GM23338 (cell line): ENCODE measurements at regions not wholly inside any gene's neighbourhood (a gene's known extent, or its start where the extent isn't known, plus 50 kb on each side); places are given as distances from the start of the nearest gene placed in this dataset.

Experiments used
- ATAC-seq: fragments of 200-7000 bp; cut with Tn5 transposase; 3 replicates; pipeline ENCODE4 v1.9.1; 2020
- DNase-seq: peaks from one replicate; pipeline ENCODE4 v3.0.0-alpha.2; 2015; ENCODE audit warnings: low spot score
- H2AFZ ChIP-seq: fragments of 200-600 bp; sonication (generic); 2 replicates; pipeline ENCODE4 v1.8.0; 2016; ENCODE audit warnings: antibody characterized with exemption, mild to moderate bottlenecking, moderate library complexity
- H3F3A ChIP-seq: fragments of 200-600 bp; sonication (generic); replicated peaks from 2 replicates; pipeline ENCODE4 v1.8.0; 2017; ENCODE audit warnings: antibody characterized with exemption, mixed run types, low read depth
- H3K27ac ChIP-seq: fragments of 200-600 bp; sonication (generic); 2 replicates; pipeline ENCODE4 v1.6.1; 2016; ENCODE audit warnings: low read depth
- H3K27me3 ChIP-seq: fragments of 200-600 bp; sonication (generic); 2 replicates; pipeline ENCODE4 v1.8.0; 2016; ENCODE audit warnings: mild to moderate bottlenecking, mixed run types, moderate library complexity; ENCODE audit not compliant: insufficient read depth
- H3K36me3 ChIP-seq: fragments of 200-600 bp; sonication (generic); 2 replicates; pipeline ENCODE4 v1.8.0; 2016; ENCODE audit warnings: mild to moderate bottlenecking; ENCODE audit not compliant: insufficient read depth
- H3K4me1 ChIP-seq: fragments of 200-600 bp; sonication (generic); 2 replicates; pipeline ENCODE4 v1.8.0; 2016; ENCODE audit warnings: mild to moderate bottlenecking, moderate library complexity; ENCODE audit not compliant: insufficient read depth
- H3K4me2 ChIP-seq: fragments of 200-600 bp; sonication (generic); 2 replicates; pipeline ENCODE4 v1.7.1; 2017; ENCODE audit warnings: mixed run types
- H3K4me3 ChIP-seq: fragments of 200-600 bp; sonication (generic); 2 replicates; pipeline ENCODE4 v1.6.1; 2016; ENCODE audit warnings: mixed run types
- H3K79me2 ChIP-seq: fragments of 200-600 bp; sonication (generic); replicated peaks from 2 replicates; pipeline ENCODE4 v1.8.0; 2017; ENCODE audit warnings: mild to moderate bottlenecking; ENCODE audit not compliant: insufficient read depth
- H3K9me2 ChIP-seq: fragments of 200-600 bp; sonication (generic); 2 replicates; pipeline ENCODE4 v1.8.0; 2017; ENCODE audit not compliant: insufficient read depth
- H4K20me1 ChIP-seq: fragments of 200-600 bp; sonication (generic); replicated peaks from 2 replicates; pipeline ENCODE4 v1.8.0; 2017; ENCODE audit warnings: mild to moderate bottlenecking; ENCODE audit not compliant: insufficient read depth
- H3K27ac Mint-ChIP-seq: 2 replicates; pipeline ENCODE4 v1.8.0; 2020; ENCODE audit warnings: inconsistent platforms, mild to moderate bottlenecking, moderate library complexity, mixed read lengths
- H3K27me3 Mint-ChIP-seq: 3 replicates; pipeline ENCODE4 v1.8.0; 2022; ENCODE audit warnings: low read depth, mild to moderate bottlenecking, moderate library complexity, mixed read lengths, inconsistent platforms; ENCODE audit not compliant: insufficient read depth, poor library complexity
- H3K36me3 Mint-ChIP-seq: 3 replicates; pipeline ENCODE4 v1.8.0; 2021; ENCODE audit warnings: low read depth, mild to moderate bottlenecking, inconsistent platforms, moderate library complexity, mixed read lengths
- H3K4me1 Mint-ChIP-seq: 3 replicates; pipeline ENCODE4 v1.8.0; 2020; ENCODE audit warnings: mild to moderate bottlenecking, inconsistent platforms, mixed read lengths
- H3K4me3 Mint-ChIP-seq: 3 replicates; pipeline ENCODE4 v1.8.0; 2021; ENCODE audit warnings: moderate library complexity, mild to moderate bottlenecking, inconsistent platforms, mixed read lengths
- H3K9me3 Mint-ChIP-seq: 3 replicates; pipeline ENCODE4 v1.8.0; 2020; ENCODE audit warnings: moderate library complexity, mild to moderate bottlenecking, inconsistent platforms, mixed read lengths
- EZH2 ChIP-seq: fragments of 200-600 bp; sonication (generic); IDR thresholded peaks from one replicate; pipeline ENCODE4 v1.8.0; 2017; ENCODE audit warnings: antibody characterized with exemption, mild to moderate bottlenecking, low read depth; ENCODE audit not compliant: unreplicated experiment
- EZH2phosphoT487 ChIP-seq: fragments of 200-600 bp; sonication (generic); IDR thresholded peaks from one replicate; pipeline ENCODE4 v1.8.1; 2018; ENCODE audit warnings: antibody characterized with exemption; ENCODE audit not compliant: unreplicated experiment
- JUNB ChIP-seq: IDR thresholded peaks from one replicate; pipeline ENCODE4 v1.6.1; 2016; ENCODE audit warnings: antibody characterized with exemption; ENCODE audit not compliant: unreplicated experiment
- POLR2AphosphoS5 ChIP-seq: IDR thresholded peaks from 2 replicates; pipeline ENCODE4 v1.6.1; 2016; ENCODE audit warnings: antibody characterized with exemption, low read depth
- STAT1 ChIP-seq: IDR thresholded peaks from one replicate; pipeline ENCODE4 v1.6.1; 2016; ENCODE audit warnings: antibody characterized with exemption; ENCODE audit not compliant: unreplicated experiment
- ZNF114 ChIP-seq: fragments of 250-450 bp; sonication (Bioruptor Pico); IDR thresholded peaks from 2 replicates; pipeline ENCODE4 v1.5.0; 2020; ENCODE audit warnings: mild to moderate bottlenecking, moderate library complexity
- ZNF331 ChIP-seq: fragments of 250-450 bp; sonication (Bioruptor Pico); IDR thresholded peaks from 2 replicates; pipeline ENCODE4 v1.5.0; 2020; ENCODE audit warnings: low read depth, mild to moderate bottlenecking, moderate library complexity
- ZNF462 ChIP-seq: fragments of 250-450 bp; sonication (Bioruptor Pico); IDR thresholded peaks from 2 replicates; pipeline ENCODE4 v1.5.0; 2020; ENCODE audit warnings: mild to moderate bottlenecking, moderate library complexity
- TF ChIP-seq, protein P1 (sequence below), 2 experiments: fragments of 200-600 bp in 1 of 2; sonication (generic) in 1 of 2; conservative IDR thresholded peaks; 2 replicates each; pipeline versions ENCODE4 v1.5.1 to v1.6.1; 2016 to 2017; ENCODE audit warnings: antibody characterized with exemption in 2 of 2, low read depth in 2 of 2, mild to moderate bottlenecking in 2 of 2, moderate library complexity in 1 of 2
- TF ChIP-seq, protein P2 (sequence below): IDR thresholded peaks from one replicate; pipeline ENCODE4 v1.6.1; 2018; ENCODE audit warnings: antibody characterized with exemption; ENCODE audit not compliant: unreplicated experiment

GRCh38 chr4:23368081-23368697 lies 521.7 kb downstream of the PPARGC1A start:
- Histone ChIP-seq H3K79me2 (no peaks in the 10 kb centered on the region), H3K27ac (no peak overlapping the region), H3K4me1 (no peaks in the 10 kb centered on the region), H3F3A (no peaks in the 10 kb centered on the region), H3K4me2 (no peak overlapping the region), H3K4me3 (no peak overlapping the region), H4K20me1 (no peaks in the 10 kb centered on the region), H3K36me3 (no peaks in the 10 kb centered on the region), H3K9me2 (peaks cover 3% of the 10 kb centered on the region; the same call in 1 of the 2 replicates), H3K27me3 (no peaks in the 10 kb centered on the region), H2AFZ (no peak overlapping the region)
- no peaks in the 10 kb centered on the region for H3K9me3 Mint-ChIP-seq
- H3K27ac Mint-ChIP-seq: no peak overlapping the region
- DNase-seq (peak; percentile 84), ATAC-seq (peak; percentile 95)
- no peaks in the 10 kb centered on the region for H3K27me3 Mint-ChIP-seq
- TF ChIP-seq ZNF331: no peak
- TF ChIP-seq, protein P1, sequence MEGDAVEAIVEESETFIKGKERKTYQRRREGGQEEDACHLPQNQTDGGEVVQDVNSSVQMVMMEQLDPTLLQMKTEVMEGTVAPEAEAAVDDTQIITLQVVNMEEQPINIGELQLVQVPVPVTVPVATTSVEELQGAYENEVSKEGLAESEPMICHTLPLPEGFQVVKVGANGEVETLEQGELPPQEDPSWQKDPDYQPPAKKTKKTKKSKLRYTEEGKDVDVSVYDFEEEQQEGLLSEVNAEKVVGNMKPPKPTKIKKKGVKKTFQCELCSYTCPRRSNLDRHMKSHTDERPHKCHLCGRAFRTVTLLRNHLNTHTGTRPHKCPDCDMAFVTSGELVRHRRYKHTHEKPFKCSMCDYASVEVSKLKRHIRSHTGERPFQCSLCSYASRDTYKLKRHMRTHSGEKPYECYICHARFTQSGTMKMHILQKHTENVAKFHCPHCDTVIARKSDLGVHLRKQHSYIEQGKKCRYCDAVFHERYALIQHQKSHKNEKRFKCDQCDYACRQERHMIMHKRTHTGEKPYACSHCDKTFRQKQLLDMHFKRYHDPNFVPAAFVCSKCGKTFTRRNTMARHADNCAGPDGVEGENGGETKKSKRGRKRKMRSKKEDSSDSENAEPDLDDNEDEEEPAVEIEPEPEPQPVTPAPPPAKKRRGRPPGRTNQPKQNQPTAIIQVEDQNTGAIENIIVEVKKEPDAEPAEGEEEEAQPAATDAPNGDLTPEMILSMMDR (conservative IDR thresholded peaks at IDR 0.05; ENCODE audit: low read depth in 2 of 2): peak; percentile 79 to 95
- no peaks in the 10 kb centered on the region for H3K36me3 Mint-ChIP-seq
- H3K4me3 Mint-ChIP-seq: no peak overlapping the region
- H3K4me1 Mint-ChIP-seq: peaks cover 10% of the 10 kb centered on the region; the same call in 2 of the 3 replicates

DNA sequence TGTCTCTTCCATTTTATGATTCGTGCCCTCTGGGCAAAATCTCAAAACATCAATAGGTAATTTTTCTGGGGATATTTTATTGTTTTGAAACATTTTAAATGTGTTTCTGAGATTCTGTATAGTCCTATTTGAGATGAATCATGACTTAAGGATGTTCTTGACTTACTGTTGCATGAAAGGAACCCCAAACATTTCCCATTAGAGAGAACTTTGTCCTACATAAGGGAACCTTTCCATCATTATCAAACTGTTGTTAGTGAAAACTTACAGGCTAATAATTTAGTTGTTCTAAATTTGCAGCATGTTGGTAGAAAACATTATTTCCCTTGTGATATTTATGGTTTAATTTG lies 523.3 kb downstream of the PPARGC1A start:
- DNase-seq (no peak), ATAC-seq (no peak)
- no peaks in the 10 kb centered on the region for H3F3A ChIP-seq
- H2AFZ ChIP-seq: no peak overlapping the region
- H3K9me3 Mint-ChIP-seq: no peaks in the 10 kb centered on the region
- H3K9me2 ChIP-seq: peaks cover 3% of the 10 kb centered on the region; the same call in 1 of the 2 replicates
- peaks cover 8% of the 10 kb centered on the region; the same call in 2 of the 3 replicates for H3K4me1 Mint-ChIP-seq
- no peaks in the 10 kb centered on the region for H3K4me1 ChIP-seq
- H3K4me3 ChIP-seq: no peak overlapping the region
- H3K27me3 ChIP-seq: no peaks in the 10 kb centered on the region
- no peaks in the 10 kb centered on the region for H3K27me3 Mint-ChIP-seq
- no peak overlapping the region for H3K27ac Mint-ChIP-seq
- no peaks in the 10 kb centered on the region for H3K79me2 ChIP-seq
- no peaks in the 10 kb centered on the region for H3K36me3 ChIP-seq
- H3K4me3 Mint-ChIP-seq: no peak overlapping the region
- no peaks in the 10 kb centered on the region for H3K36me3 Mint-ChIP-seq
- no peaks in the 10 kb centered on the region for H4K20me1 ChIP-seq
- no peak overlapping the region for H3K4me2 ChIP-seq
- no peak overlapping the region for H3K27ac ChIP-seq
- no peak for TF ChIP-seq ZNF462 (CRISPR knock-in tag)
- TF ChIP-seq EZH2: no peak
- TF ChIP-seq, protein P2, sequence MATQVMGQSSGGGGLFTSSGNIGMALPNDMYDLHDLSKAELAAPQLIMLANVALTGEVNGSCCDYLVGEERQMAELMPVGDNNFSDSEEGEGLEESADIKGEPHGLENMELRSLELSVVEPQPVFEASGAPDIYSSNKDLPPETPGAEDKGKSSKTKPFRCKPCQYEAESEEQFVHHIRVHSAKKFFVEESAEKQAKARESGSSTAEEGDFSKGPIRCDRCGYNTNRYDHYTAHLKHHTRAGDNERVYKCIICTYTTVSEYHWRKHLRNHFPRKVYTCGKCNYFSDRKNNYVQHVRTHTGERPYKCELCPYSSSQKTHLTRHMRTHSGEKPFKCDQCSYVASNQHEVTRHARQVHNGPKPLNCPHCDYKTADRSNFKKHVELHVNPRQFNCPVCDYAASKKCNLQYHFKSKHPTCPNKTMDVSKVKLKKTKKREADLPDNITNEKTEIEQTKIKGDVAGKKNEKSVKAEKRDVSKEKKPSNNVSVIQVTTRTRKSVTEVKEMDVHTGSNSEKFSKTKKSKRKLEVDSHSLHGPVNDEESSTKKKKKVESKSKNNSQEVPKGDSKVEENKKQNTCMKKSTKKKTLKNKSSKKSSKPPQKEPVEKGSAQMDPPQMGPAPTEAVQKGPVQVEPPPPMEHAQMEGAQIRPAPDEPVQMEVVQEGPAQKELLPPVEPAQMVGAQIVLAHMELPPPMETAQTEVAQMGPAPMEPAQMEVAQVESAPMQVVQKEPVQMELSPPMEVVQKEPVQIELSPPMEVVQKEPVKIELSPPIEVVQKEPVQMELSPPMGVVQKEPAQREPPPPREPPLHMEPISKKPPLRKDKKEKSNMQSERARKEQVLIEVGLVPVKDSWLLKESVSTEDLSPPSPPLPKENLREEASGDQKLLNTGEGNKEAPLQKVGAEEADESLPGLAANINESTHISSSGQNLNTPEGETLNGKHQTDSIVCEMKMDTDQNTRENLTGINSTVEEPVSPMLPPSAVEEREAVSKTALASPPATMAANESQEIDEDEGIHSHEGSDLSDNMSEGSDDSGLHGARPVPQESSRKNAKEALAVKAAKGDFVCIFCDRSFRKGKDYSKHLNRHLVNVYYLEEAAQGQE: no peak
- TF ChIP-seq ZNF114: no peak
- TF ChIP-seq STAT1: no peak
- TF ChIP-seq ZNF331: no peak
- no peak for TF ChIP-seq EZH2phosphoT487
- TF ChIP-seq POLR2AphosphoS5: no peak
- no peak for TF ChIP-seq JUNB
